GM18868 (cell line): ENCODE measurements at regions not wholly inside any gene's neighbourhood (a gene's known extent, or its start where the extent isn't known, plus 50 kb on each side); places are given as distances from the start of the nearest gene placed in this dataset.
"Not testable (repeated sequence)": the region's sequence is repeated elsewhere in the genome, so short reads cannot be mapped to it uniquely, and the experiment has no call there.

Experiments
- ATAC-seq: cut with Tn5 transposase; IDR thresholded peaks from one replicate; pipeline ENCODE4 v1.9.1; 2021; ENCODE audit warnings: mild to moderate bottlenecking, moderate library complexity; ENCODE audit not compliant: unreplicated experiment

- no peak for ATAC-seq
Measured at GRCh38 chr1:218494449-218494852, 149.3 kb downstream of the TGFB2 start.

GRCh38 chr1:218495931-218496330 lies 150.8 kb downstream of the TGFB2 start:
- no peak for ATAC-seq

- ATAC-seq: no peak
Measured at GRCh38 chr1:218496561-218496960, 151.4 kb downstream of the TGFB2 start.

GRCh38 chr1:218498056-218498938 lies 153.2 kb downstream of the TGFB2 start:
- ATAC-seq: no peak

- ATAC-seq: no peak
Measured at GRCh38 chr1:218499011-218499691, 154.0 kb downstream of the TGFB2 start.

- no peak for ATAC-seq
Measured at GRCh38 chr1:218499911-218500310, 154.8 kb downstream of the TGFB2 start.

GRCh38 chr1:218501161-218501560 lies 156.0 kb downstream of the TGFB2 start:
- ATAC-seq: no peak

GRCh38 chr1:218502383-218502782 lies 157.2 kb downstream of the TGFB2 start:
- ATAC-seq: no peak

GRCh38 chr1:218503102-218503501 lies 158.0 kb downstream of the TGFB2 start:
- no peak for ATAC-seq

GRCh38 chr1:218507355-218508002 lies 162.3 kb downstream of the TGFB2 start:
- no peak for ATAC-seq

- no peak for ATAC-seq
Measured at GRCh38 chr1:218510153-218510772, 165.1 kb downstream of the TGFB2 start.

GRCh38 chr1:218513328-218513727 lies 168.2 kb downstream of the TGFB2 start:
- ATAC-seq: no peak

GRCh38 chr1:218514689-218515088 lies 169.6 kb downstream of the TGFB2 start:
- no peak for ATAC-seq

GRCh38 chr1:218516526-218516925 lies 171.4 kb downstream of the TGFB2 start:
- ATAC-seq: no peak

GRCh38 chr1:218517459-218517858 lies 172.3 kb downstream of the TGFB2 start:
- ATAC-seq: no peak

- no peak for ATAC-seq
Measured at GRCh38 chr1:218518216-218518740, 173.1 kb downstream of the TGFB2 start.

- ATAC-seq: not testable (repeated sequence)
Measured at GRCh38 chr1:218520646-218521045, 175.5 kb downstream of the TGFB2 start.

- ATAC-seq: peak; percentile 84
Measured at GRCh38 chr1:218521414-218522169, 176.5 kb downstream of the TGFB2 start.

- no peak for ATAC-seq
Measured at GRCh38 chr1:218524526-218524925, 179.4 kb downstream of the TGFB2 start.

GRCh38 chr1:218525031-218525430 lies 179.9 kb downstream of the TGFB2 start:
- ATAC-seq: no peak
